SJCRH30 (cell line): ENCODE measurements at regions not wholly inside any gene's neighbourhood (a gene's known extent, or its start where the extent isn't known, plus 50 kb on each side); places are given as distances from the start of the nearest gene placed in this dataset.
A peak's percentile ranks its signal among the peaks of the same experiment; 100 is the strongest.

ENCODE experiments used
- DNase-seq, 2 experiments: peaks; one replicate each; pipeline ENCODE4 v3.0.0-alpha.2; 2015 to 2020
- H3K27ac ChIP-seq: fragments of 250-450 bp; sonication (Bioruptor Pico); 2 replicates; pipeline ENCODE4 v1.5.1; 2020; ENCODE audit warnings: mild to moderate bottlenecking, moderate library complexity
- H3K27me3 ChIP-seq: fragments of 250-450 bp; sonication (Bioruptor Pico); 2 replicates; pipeline ENCODE4 v1.5.1; 2020; ENCODE audit warnings: mild to moderate bottlenecking, moderate library complexity
- H3K36me3 ChIP-seq: fragments of 250-450 bp; sonication (Bioruptor Pico); 2 replicates; pipeline ENCODE4 v1.5.1; 2020; ENCODE audit warnings: mild to moderate bottlenecking, moderate library complexity
- H3K4me1 ChIP-seq: fragments of 250-450 bp; sonication (Bioruptor Pico); 2 replicates; pipeline ENCODE4 v1.5.1; 2020; ENCODE audit warnings: mild to moderate bottlenecking, moderate library complexity
- H3K4me3 ChIP-seq: fragments of 250-450 bp; sonication (Bioruptor Pico); 2 replicates; pipeline ENCODE4 v1.5.1; 2020; ENCODE audit warnings: mild to moderate bottlenecking, moderate library complexity
- H3K9me3 ChIP-seq: fragments of 250-450 bp; sonication (Bioruptor Pico); replicated peaks from 2 replicates; pipeline ENCODE4 v1.5.1; 2020; ENCODE audit warnings: mild to moderate bottlenecking, moderate library complexity

DNA sequence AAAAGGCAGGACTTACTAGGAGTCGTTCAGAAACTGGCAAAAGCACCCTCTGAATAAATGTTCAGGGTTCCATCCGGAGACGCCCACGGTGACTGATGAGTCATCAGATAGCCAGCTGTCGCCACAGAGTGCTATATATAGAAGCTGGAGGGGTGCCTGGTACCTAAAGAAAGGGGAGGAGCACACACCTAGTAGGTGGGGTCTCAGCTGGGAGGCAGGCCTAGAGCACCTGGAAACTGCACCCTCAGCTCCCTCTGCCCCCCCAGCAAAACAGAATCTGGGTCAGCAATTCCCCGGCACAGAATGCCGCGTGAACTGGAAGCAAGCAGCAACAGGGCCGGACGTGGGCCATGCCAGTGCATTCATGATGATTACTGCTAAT, 242.0 kb downstream of the BCOR start:
- Histone ChIP-seq H3K27ac (peak overlapping the region; percentile 75), H3K4me3 (no peak overlapping the region), H3K27me3 (no peaks in the 10 kb centered on the region), H3K9me3 (no peaks in the 10 kb centered on the region), H3K4me1 (peaks cover 21% of the 10 kb centered on the region), H3K36me3 (no peaks in the 10 kb centered on the region)
- peak; percentile 68 to 74 for DNase-seq

- H3K27ac ChIP-seq: no peak overlapping the region
- no peaks in the 10 kb centered on the region for H3K36me3 ChIP-seq
- H3K9me3 ChIP-seq: no peaks in the 10 kb centered on the region
Measured at GRCh38 chrX:39856472-39857121, 241.2 kb downstream of the BCOR start.

DNA sequence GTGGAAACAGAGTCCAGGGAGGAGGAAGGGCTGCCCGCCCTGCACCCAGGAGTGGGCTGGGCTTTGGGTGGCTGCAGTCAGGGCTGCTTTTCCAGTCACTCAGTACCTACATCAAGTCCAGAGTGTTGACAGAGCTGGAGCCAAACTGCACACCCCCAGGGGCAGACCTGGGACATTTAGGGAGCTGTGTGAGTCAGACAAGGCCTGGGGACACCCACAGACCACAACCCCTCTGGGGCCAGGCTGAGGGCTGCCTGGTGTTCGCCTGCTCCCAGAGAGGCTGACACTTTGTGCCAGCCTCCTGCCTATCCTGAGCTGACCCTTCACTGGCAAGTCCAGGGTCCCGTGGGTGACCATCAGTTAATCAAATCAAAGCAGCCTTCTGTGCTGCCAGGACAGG, 240.0 kb downstream of the BCOR start:
- no peak overlapping the region for H3K27ac ChIP-seq
- no peaks in the 10 kb centered on the region for H3K36me3 ChIP-seq
- H3K4me1 ChIP-seq: peaks cover 27% of the 10 kb centered on the region
- H3K9me3 ChIP-seq: no peaks in the 10 kb centered on the region
- peak in 1 of 2 experiments; percentile 6 for DNase-seq
- H3K4me3 ChIP-seq: no peak overlapping the region
- H3K27me3 ChIP-seq: no peaks in the 10 kb centered on the region

More at GRCh38 chrX:39856472-39857121, 241.2 kb downstream of the BCOR start:
- H3K4me1 ChIP-seq: peaks cover 27% of the 10 kb centered on the region
- DNase-seq: no peak
- H3K27me3 ChIP-seq: no peaks in the 10 kb centered on the region
- H3K4me3 ChIP-seq: no peak overlapping the region

DNA sequence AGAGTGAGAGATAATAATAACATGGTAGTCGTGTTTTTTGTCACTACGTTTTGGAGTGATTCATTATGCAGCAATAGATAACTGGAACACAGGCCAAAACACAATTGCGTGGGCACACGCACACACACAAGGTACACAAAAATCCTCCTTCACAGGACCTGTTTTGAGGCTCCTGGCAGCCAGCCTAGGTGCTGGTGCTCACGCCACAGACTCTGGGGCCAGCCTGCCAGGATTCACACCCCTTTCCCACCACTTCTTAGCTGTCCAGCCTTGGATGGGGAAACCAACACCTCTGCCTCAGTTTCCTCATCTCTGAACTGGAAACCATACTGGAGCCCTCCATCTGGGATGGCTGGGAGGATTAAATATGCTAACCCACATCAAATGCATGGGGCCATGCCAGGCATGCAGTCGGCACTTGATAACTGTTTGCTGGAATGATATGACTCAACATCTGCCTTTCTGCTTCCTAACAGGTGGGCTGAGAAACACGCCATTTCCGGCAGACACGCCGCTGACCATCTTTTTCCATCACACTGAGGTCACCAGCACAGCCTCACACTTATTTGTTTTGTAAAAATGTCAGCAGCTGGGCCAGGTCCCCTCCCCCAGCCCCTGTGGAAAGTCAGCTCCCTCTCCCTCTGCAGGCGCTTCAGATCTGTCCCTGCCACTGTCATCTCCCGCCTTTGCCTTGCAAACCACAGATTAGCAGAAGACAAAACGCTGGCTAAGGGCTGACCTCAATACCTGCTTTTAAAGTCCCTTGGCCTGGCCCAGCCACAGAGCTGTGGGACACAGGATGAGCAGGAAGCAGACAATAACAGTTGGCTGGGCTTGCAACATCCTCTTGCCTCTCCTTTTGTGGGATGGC, 237.5 kb downstream of the BCOR start:
- Histone ChIP-seq H3K9me3 (no peaks in the 10 kb centered on the region), H3K36me3 (no peaks in the 10 kb centered on the region), H3K27me3 (no peaks in the 10 kb centered on the region), H3K27ac (peak overlapping the region; percentile 61), H3K4me3 (no peak overlapping the region), H3K4me1 (peaks cover 20% of the 10 kb centered on the region)
- peak; percentile 79 to 80 for DNase-seq

DNA sequence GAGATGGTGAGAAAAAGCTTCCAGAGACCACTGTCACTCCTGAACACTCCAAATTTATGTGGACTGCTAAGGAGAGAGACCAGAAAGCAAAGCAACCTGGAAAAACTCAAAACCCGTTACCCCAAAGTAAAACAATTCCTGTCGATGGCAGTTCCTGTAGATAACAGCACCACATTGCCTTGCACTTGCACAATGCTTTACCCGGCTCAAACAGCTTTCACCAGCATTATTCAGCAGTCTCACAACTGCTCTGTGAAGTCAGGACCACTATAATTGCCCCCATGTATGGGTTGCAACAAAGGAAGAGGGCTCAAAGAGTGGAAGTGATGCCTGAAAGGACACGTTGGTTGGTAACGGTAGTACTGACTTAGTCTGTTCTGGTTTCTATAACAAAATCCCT, 234.8 kb downstream of the BCOR start:
- Histone ChIP-seq H3K36me3 (no peaks in the 10 kb centered on the region), H3K4me3 (no peak overlapping the region)
- DNase-seq: no peak

GRCh38 chrX:39866229-39866628, 231.5 kb downstream of the BCOR start:
- Histone ChIP-seq H3K4me1 (peaks cover under 1% of the 10 kb centered on the region; the same call in 1 of the 2 replicates), H3K27ac (no peak overlapping the region), H3K4me3 (no peak overlapping the region), H3K27me3 (no peaks in the 10 kb centered on the region), H3K9me3 (no peaks in the 10 kb centered on the region), H3K36me3 (no peaks in the 10 kb centered on the region)
- no peak for DNase-seq

More for the DNA sequence above, 234.8 kb downstream of the BCOR start:
- Histone ChIP-seq H3K4me1 (peaks cover 16% of the 10 kb centered on the region), H3K9me3 (no peaks in the 10 kb centered on the region), H3K27me3 (no peaks in the 10 kb centered on the region), H3K27ac (no peak overlapping the region)

DNA sequence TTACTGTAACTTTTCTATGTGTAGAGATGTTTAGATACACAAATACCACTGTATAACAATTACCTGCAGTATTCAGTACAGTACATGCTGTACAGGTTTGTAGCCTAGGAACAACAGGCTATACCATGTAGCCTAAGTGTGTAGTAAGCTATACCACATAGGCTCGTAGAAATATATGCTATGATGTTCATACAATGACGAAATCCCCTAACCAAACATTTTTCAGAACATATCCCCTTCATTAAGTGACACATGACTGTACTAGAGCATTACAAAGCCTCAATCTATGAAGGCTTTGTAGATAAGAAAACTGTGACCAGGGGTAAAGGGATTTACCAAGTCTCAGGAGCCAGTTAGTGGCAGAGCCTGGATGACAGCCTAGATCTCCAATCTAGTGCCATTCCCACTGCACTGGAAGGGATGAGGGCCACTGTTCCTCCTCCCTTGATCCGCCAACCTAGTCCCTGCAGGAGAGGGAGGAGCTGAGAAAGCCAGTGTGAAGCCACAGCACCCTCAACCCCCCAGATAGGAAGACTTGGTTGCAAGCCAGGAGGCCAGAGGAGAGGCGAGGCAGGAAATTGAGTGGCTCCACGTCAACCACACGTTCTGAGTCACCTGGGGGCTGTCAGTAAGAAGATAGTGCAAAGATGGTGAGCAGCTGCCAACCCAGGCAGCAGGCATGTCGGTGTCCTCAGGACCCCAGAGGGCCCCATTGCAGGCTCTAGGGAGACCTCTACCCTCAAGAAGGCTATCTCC, 227.7 kb downstream of the BCOR start:
- H3K4me1 ChIP-seq: no peaks in the 10 kb centered on the region
- H3K36me3 ChIP-seq: no peaks in the 10 kb centered on the region
- H3K27ac ChIP-seq: no peak overlapping the region
- no peaks in the 10 kb centered on the region for H3K27me3 ChIP-seq
- no peak overlapping the region for H3K4me3 ChIP-seq
- peak; percentile 31 to 37 for DNase-seq
- no peaks in the 10 kb centered on the region for H3K9me3 ChIP-seq

DNA sequence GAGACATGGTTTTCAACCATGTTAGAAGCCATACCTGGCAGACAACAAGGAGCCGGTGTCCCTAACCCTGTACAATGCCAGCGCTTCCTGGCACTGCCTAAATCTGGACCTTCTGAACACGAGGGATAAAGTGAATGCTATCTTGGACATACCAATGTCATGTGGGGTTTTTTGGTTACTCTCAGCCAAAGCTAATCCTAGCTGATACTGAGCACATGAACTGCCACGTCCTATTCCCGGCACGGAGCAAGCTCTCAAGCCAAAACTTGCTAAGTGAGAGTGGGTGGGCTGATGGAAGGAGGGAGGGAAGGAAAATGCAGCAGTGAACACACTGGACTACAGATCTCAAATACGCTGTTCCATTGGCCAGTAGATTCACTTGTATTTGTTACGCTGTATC, 226.1 kb downstream of the BCOR start:
- H3K27me3 ChIP-seq: no peaks in the 10 kb centered on the region
- H3K9me3 ChIP-seq: no peaks in the 10 kb centered on the region
- no peaks in the 10 kb centered on the region for H3K4me1 ChIP-seq
- H3K36me3 ChIP-seq: no peaks in the 10 kb centered on the region
- no peak overlapping the region for H3K27ac ChIP-seq
- no peak overlapping the region for H3K4me3 ChIP-seq
- no peak for DNase-seq

DNA sequence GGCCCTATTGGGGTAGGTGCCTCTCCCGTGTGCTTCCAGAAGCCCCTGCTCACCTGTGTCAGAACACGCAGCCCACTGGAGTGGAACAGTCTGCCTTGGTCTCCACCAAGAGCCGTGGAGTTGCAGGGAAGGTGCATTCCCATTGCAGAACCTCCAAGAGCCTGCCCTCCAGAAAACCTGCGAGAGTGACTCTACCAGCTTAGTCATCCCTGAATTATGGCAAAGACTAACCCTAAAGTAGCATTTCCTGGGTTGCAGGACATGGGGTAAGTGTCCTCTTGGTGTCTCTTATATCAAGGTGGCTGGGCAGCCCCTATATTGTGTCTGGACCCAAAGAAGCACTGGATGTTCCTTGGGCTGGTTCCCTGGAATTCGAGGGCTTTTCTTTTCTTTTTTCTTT, 224.6 kb downstream of the BCOR start:
- no peaks in the 10 kb centered on the region for H3K4me1 ChIP-seq
- no peak for DNase-seq
- no peak overlapping the region for H3K4me3 ChIP-seq
- no peaks in the 10 kb centered on the region for H3K36me3 ChIP-seq
- no peak overlapping the region for H3K27ac ChIP-seq
- H3K27me3 ChIP-seq: no peaks in the 10 kb centered on the region
- no peaks in the 10 kb centered on the region for H3K9me3 ChIP-seq

DNA sequence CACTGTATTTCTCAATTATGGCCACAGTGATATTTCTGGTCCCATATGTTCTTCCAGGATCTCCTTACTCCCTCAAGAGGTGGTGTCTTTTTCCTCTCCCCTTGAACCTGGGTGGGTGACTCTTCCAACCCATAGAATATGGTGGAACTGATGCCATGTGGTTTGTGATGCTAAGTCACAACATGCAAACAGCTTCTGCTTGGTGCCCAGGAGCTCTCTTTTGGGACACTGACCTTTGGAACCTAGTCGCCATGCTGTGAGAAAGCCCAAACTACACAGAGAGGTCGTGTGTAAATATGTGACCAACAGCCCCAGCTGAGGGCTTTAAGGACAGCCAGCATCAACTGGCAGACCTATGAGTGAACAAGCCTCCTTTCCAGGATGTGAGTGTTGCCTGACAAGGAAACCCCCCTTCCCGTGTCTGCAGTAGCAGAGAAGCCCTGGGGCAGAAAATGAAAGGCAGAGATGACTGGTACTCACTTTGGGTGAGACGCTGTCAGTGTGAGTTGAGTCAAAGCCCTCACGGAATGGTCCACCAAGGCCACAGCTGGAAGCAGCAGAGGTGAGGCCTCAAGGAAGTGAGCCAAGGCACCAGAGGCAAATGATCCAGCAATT, 223.4 kb downstream of the BCOR start:
- no peaks in the 10 kb centered on the region for H3K36me3 ChIP-seq
- no peak overlapping the region for H3K4me3 ChIP-seq
- no peak overlapping the region for H3K27ac ChIP-seq
- no peaks in the 10 kb centered on the region for H3K27me3 ChIP-seq
- peaks cover 4% of the 10 kb centered on the region; the same call in 1 of the 2 replicates for H3K4me1 ChIP-seq
- DNase-seq: no peak
- no peaks in the 10 kb centered on the region for H3K9me3 ChIP-seq

DNA sequence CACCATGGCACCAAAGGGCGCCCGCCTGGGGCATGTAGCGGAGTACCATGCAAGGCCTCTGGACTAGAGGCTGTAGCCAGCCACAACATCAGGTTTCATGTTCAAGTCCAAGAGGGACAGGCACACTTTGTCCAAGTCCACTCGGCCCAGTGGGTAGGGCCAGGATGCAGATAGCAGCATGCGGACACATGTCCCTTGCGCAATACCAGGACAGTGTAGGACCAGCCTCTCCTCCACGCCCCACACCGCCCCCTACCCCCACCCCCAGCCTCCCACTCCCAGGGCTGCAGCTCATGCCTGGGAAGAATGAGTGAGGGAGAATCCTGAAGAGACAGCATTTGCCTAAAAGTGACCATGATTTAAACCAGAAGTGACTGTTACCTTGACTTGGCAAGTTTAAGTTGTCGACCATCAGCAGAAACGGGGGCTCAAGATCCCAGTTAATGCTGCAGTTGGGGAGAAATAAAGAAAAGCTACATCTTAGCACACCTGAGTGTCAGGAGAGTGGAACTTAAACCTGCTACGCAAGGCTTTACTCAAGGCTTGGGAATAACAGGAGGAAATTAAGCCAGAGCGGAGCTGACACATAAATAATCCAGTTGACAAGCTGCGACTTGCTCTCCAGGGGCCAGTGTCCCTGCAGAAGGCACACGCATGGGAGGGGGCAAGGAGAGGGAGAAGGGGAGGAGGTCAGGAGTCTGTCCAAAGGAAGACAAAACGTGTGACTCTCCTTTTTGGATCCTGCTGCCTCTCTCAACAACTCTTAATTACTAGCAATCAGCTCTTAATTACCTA, 221.7 kb downstream of the BCOR start:
- no peaks in the 10 kb centered on the region for H3K9me3 ChIP-seq
- H3K27ac ChIP-seq: no peak overlapping the region

DNA sequence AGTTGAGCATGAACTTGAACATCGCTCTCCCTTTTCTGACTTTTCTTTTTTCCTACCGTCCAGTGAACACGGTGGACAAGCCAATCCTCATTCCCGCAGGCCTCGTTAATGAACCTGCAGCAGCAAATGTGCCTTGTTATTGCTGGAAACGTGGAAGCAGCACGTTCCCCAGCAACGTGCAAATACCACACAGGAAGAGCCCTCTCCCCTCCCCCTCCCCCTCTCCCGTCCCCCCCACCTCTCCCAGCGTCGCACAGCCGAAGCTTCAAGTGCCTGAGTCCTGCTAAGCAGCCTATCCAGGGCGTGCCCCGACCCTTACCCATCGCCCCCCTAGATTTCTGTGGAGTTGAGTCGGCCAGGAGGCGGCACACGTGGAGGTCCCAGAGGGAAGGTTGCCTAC, 219.9 kb downstream of the BCOR start:
- H3K4me3 ChIP-seq: no peak overlapping the region
- H3K36me3 ChIP-seq: no peaks in the 10 kb centered on the region
- H3K27me3 ChIP-seq: no peaks in the 10 kb centered on the region
- no peak overlapping the region; the same call in 1 of the 2 replicates for H3K27ac ChIP-seq
- H3K9me3 ChIP-seq: no peaks in the 10 kb centered on the region
- DNase-seq: no peak
- peaks cover 4% of the 10 kb centered on the region; the same call in 1 of the 2 replicates for H3K4me1 ChIP-seq

More for the DNA sequence above, 221.7 kb downstream of the BCOR start:
- Histone ChIP-seq H3K4me3 (no peak overlapping the region), H3K36me3 (no peaks in the 10 kb centered on the region), H3K27me3 (no peaks in the 10 kb centered on the region), H3K4me1 (peaks cover 4% of the 10 kb centered on the region; the same call in 1 of the 2 replicates)
- no peak for DNase-seq

DNA sequence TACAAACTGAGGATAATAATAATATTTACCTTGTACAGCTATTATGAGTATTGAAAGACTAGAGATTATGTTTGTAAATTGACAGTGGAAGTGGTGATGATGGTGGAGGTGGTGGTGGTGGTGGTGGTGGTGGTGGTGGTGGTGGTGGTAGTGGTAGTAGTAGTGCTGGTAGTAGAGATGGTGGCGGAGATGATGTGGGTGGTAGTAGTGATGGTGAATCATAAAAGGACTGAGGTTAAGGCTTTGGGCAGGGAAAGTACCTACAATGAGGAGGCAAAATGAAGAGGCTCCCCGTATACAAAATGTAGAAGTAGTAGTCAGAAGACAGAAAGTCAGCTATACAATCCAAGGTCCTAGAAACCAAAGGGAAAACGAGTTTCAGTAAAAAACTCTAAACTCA, 214.1 kb downstream of the BCOR start:
- Histone ChIP-seq H3K27me3 (no peaks in the 10 kb centered on the region), H3K36me3 (no peaks in the 10 kb centered on the region), H3K9me3 (no peaks in the 10 kb centered on the region), H3K4me3 (no peak overlapping the region), H3K4me1 (peaks cover 1% of the 10 kb centered on the region; the same call in 1 of the 2 replicates), H3K27ac (no peak overlapping the region)
- DNase-seq: no peak

DNA sequence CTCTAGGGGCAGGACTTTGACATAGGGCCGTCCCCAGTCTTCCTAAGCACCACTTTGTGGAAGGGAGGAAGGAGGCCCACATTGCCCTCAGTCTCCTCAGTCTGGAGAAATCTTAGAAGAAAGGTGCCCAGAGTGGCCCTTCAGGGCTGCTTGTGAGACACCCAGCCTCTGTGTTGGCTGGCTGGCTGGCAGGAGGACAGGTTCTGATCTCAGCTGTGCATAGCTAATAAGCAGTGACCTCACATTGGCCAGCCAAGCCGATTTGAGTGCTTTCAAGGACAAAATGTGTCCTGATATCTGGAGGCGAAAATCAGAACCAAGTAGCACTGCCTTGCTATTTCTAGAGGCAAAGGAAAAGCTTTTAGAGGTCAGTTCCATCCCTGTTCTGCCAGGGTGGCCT, 211.5 kb downstream of the BCOR start:
- H3K9me3 ChIP-seq: no peaks in the 10 kb centered on the region
- no peak overlapping the region for H3K27ac ChIP-seq
- DNase-seq: no peak

More for the DNA sequence above, 211.5 kb downstream of the BCOR start:
- no peak overlapping the region for H3K4me3 ChIP-seq
- H3K4me1 ChIP-seq: no peaks in the 10 kb centered on the region
- H3K36me3 ChIP-seq: no peaks in the 10 kb centered on the region
- no peaks in the 10 kb centered on the region for H3K27me3 ChIP-seq
